RWPE2 (cell line): ENCODE measurements at regions not wholly inside any gene's neighbourhood (a gene's known extent, or its start where the extent isn't known, plus 50 kb on each side); places are given as distances from the start of the nearest gene placed in this dataset.

ENCODE experiments used
- ATAC-seq: fragments of 200-7000 bp; cut with Tn5 transposase; 3 replicates; pipeline ENCODE4 v1.9.1; 2021; ENCODE audit warnings: low read depth
- DNase-seq: peaks from one replicate; pipeline ENCODE4 v3.0.0-alpha.2; 2020; ENCODE audit warnings: low spot score
- H3K27ac ChIP-seq: fragments of 450-650 bp; 2 replicates; pipeline ENCODE4 v1.5.1; 2017; ENCODE audit warnings: mild to moderate bottlenecking; ENCODE audit not compliant: poor library complexity, severe bottlenecking
- H3K27me3 ChIP-seq: fragments of 250-450 bp; sonication (Bioruptor Pico); 2 replicates; pipeline ENCODE4 v1.5.1; 2021; ENCODE audit warnings: mild to moderate bottlenecking, moderate library complexity; ENCODE audit not compliant: insufficient read depth, poor library complexity, severe bottlenecking
- H3K36me3 ChIP-seq: fragments of 250-450 bp; sonication (Bioruptor Pico); 2 replicates; pipeline ENCODE4 v1.5.1; 2020; ENCODE audit warnings: low read depth, mild to moderate bottlenecking, moderate library complexity
- H3K4me1 ChIP-seq: fragments of 250-450 bp; sonication (Bioruptor Pico); 2 replicates; pipeline ENCODE4 v1.5.1; 2021; ENCODE audit warnings: mild to moderate bottlenecking, moderate library complexity; ENCODE audit not compliant: insufficient read depth, poor library complexity, severe bottlenecking
- H3K4me3 ChIP-seq: fragments of 250-450 bp; sonication (Bioruptor Pico); 2 replicates; pipeline ENCODE4 v1.5.1; 2021; ENCODE audit warnings: mild to moderate bottlenecking, moderate library complexity; ENCODE audit not compliant: severe bottlenecking
- H3K9me3 ChIP-seq: fragments of 250-450 bp; sonication (Bioruptor Pico); 2 replicates; pipeline ENCODE4 v1.5.1; 2021; ENCODE audit warnings: mild to moderate bottlenecking, moderate library complexity; ENCODE audit not compliant: severe bottlenecking
- TF ChIP-seq, protein P1 (sequence below): fragments of 450-650 bp; IDR thresholded peaks from one replicate; pipeline ENCODE4 v1.5.1; 2017; ENCODE audit warnings: mild to moderate bottlenecking, moderate library complexity; ENCODE audit not compliant: poor library complexity, severe bottlenecking

DNA sequence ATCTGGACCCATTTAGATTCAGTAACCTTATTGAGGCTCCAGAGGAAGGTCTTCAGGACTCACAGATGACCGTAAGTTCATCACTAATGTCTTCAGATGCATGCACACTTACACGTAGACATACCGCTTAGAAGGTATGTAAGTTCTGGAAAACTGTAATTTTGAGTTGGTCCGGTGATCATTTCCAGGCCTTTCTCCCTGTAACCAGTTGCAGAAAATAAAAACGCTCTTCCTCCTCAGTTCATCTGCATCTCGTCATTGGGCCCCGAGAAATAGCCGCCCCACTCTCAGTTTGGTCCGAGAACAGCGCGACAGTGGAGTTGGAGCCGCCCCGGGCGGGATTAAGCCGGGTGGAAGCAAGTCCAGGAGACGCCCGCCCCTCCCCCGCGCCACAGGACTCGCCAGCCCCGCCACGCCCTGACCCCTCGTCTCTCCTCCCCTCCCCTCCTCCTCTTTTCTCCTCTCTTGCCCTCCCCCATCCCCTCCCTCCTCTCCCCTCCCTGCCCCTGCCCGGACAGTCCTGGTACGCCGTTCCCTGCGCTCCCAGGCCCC is 83.7 kb downstream of the TNFAIP2 start:
- ATAC-seq (peak; percentile 49), DNase-seq (peak; percentile 72)
- no peak overlapping the region for H3K27ac ChIP-seq
- no peaks in the 10 kb centered on the region for H3K4me1 ChIP-seq
- H3K36me3 ChIP-seq, result no peaks in the 10 kb centered on the region
- H3K9me3 ChIP-seq, result peaks cover 10% of the 10 kb centered on the region
- H3K27me3 ChIP-seq, result peaks cover 7% of the 10 kb centered on the region
- peak overlapping the region; percentile 14 for H3K4me3 ChIP-seq
- TF ChIP-seq, protein P1, sequence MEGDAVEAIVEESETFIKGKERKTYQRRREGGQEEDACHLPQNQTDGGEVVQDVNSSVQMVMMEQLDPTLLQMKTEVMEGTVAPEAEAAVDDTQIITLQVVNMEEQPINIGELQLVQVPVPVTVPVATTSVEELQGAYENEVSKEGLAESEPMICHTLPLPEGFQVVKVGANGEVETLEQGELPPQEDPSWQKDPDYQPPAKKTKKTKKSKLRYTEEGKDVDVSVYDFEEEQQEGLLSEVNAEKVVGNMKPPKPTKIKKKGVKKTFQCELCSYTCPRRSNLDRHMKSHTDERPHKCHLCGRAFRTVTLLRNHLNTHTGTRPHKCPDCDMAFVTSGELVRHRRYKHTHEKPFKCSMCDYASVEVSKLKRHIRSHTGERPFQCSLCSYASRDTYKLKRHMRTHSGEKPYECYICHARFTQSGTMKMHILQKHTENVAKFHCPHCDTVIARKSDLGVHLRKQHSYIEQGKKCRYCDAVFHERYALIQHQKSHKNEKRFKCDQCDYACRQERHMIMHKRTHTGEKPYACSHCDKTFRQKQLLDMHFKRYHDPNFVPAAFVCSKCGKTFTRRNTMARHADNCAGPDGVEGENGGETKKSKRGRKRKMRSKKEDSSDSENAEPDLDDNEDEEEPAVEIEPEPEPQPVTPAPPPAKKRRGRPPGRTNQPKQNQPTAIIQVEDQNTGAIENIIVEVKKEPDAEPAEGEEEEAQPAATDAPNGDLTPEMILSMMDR, result no peak

DNA sequence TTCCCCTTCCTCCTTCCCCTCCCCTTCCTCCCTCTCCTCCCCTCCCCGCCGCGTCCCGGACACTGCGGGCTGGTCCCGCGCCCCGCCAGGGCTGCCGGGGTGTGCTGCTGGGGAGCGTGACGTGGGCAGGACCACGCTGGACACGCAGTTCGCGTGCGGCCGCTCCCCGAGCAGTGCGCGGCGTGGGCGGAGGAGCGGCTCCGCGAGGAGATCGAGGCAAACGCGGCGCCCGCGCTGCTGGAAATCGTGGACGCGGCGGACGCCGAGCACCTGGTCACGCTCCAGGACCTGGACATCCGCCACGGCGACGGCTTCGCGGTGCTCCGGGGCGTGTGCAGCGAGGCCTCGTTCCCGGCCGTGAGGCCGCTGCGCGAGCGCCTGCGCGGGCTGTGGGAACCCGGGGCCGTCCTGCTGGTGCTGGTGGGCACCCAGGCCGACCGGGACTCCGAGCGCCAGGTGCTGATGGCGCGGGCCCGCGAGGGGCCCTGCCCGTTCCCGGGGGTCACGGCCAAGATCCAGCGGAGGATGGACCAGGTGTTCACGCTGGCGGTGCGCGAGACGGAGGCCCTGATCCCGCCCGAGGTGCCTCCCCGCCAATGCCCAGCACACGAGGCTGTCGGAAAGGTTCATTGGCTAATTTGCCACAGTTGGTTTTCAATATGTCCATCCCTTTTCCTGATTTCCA is 84.3 kb downstream of the TNFAIP2 start:
- no peaks in the 10 kb centered on the region for H3K36me3 ChIP-seq
- ATAC-seq (peak; percentile 20; the same call in 1 of the 3 replicates), DNase-seq (peak; percentile 61)
- peaks cover 10% of the 10 kb centered on the region for H3K9me3 ChIP-seq
- H3K27me3 ChIP-seq, result peaks cover 7% of the 10 kb centered on the region
- no peaks in the 10 kb centered on the region for H3K4me1 ChIP-seq
- peak overlapping the region; percentile 11 for H3K4me3 ChIP-seq
- no peak overlapping the region for H3K27ac ChIP-seq
- TF ChIP-seq, protein P1, result no peak

DNA sequence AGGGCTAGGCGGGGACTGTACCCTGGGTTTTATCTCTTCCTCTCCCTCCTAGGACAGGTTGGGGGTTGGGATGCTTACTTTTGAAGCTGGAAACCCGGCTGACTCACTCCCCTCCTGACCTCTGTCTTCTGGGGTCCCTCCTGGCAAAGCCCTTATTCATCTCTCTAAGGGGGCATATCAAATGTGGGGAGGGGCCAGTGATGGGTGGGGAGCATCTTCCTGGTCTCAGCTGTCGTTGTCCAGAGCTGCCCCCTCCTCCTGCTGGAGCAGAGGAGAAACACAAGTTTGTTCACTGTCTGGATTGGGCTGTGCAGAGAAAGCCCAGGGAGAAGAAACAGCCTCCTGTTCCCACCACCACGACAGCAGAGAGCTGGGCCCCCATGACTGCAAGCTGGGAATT is 85.8 kb downstream of the TNFAIP2 start:
- Histone ChIP-seq H3K9me3 (peaks cover 10% of the 10 kb centered on the region), H3K27me3 (peaks cover 7% of the 10 kb centered on the region), H3K4me3 (no peak overlapping the region), H3K4me1 (no peaks in the 10 kb centered on the region), H3K27ac (no peak overlapping the region), H3K36me3 (no peaks in the 10 kb centered on the region)
- DNase-seq (peak; percentile 21), ATAC-seq (no peak)
- TF ChIP-seq, protein P1, result no peak

DNA sequence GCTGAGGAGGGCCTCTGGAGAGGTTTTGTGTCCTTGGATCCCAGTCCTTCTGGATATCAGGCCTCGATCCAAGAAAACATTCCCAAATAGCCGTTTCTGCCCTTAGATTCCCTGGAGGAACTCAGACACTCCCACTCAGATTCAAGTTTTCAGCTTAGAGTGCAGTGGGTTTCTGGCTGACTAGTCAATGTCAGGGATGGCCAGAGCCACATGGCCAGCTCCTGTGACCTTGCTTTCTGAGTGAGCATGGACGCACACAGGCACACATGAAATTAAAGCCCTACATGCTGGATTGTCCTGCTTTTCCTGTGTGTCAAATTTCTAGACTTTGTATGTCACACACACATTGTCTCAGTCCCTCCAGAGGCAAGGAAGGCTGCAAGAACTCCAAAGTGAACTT is 86.2 kb downstream of the TNFAIP2 start:
- no peak for ATAC-seq
- no peaks in the 10 kb centered on the region for H3K36me3 ChIP-seq
- H3K9me3 ChIP-seq, result peaks cover 7% of the 10 kb centered on the region
- no peaks in the 10 kb centered on the region for H3K4me1 ChIP-seq
- TF ChIP-seq, protein P1, result no peak
- H3K27ac ChIP-seq, result no peak overlapping the region
- peak; percentile 13 for DNase-seq
- no peak overlapping the region for H3K4me3 ChIP-seq
- H3K27me3 ChIP-seq, result peaks cover 7% of the 10 kb centered on the region

DNA sequence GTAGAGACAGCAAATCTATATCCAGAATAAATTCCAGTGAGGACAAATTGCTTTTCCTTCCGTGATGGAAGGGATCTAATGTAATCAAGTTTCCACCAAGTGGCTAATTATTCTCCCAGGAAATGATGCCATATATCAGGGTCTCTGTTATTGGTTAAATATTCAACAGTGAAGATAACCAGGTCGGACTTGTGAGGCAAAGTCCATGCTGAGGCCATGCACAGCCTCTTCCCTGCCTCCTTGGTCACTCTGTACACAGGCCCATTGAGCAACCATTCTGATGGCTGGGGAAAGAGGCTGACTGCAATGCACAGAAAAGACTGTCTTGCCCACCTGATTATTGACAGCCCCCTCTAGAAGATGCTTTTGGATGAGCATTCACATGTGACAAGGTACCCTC is 90.1 kb downstream of the TNFAIP2 start:
- Histone ChIP-seq H3K4me1 (no peaks in the 10 kb centered on the region), H3K36me3 (no peaks in the 10 kb centered on the region), H3K27me3 (no peaks in the 10 kb centered on the region), H3K9me3 (no peaks in the 10 kb centered on the region), H3K4me3 (no peak overlapping the region), H3K27ac (no peak overlapping the region)
- ATAC-seq, result no peak
- no peak for DNase-seq
- TF ChIP-seq, protein P1, result no peak
